ENCODE measurements at regions not wholly inside any gene's neighbourhood (a gene's known extent, or its start where the extent isn't known, plus 50 kb on each side); places are given as distances from the start of the nearest gene placed in this dataset.

DNA sequence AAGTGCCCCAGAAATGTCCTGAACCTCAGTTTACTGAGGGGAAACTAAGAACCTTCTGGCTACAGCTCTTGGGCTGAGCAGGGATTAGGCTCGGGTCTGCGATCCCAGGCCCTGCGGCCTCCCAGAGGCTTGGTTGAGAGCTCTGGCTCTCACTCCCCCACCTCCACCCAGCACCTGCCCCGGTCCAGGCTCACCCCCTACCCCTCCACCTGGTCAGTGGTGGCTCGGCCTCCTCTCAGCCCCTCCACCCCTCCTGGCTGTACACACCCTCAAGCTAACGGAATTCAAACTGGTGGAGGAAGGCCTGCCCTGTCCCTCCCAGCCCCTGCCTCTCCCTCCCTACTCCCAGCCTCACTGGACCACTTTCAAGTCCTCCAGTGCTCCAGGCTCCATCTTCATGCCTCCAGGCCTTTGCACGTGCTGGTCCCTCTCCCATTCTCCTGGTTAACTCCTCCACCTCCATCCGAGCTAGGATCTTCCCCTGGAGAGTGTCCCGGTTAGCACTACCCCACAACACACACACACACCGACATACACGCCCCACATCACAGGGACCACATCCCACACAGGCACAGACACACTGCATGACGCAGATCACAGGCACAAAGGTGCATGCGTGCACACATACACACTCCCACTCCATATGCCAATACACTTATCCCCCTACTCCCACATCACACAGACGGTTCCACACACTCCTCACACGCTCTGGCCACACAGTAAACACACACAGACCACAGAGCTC, 130.9 kb downstream of the C9orf50 start:
- DNase-seq (ENCODE audit: low read depth in 2 of 2) = no peak

- DNase-seq (ENCODE audit: low read depth in 2 of 2) = no peak
Measured at GRCh38 chr9:129487658-129488483, 133.0 kb downstream of the C9orf50 start.

DNA sequence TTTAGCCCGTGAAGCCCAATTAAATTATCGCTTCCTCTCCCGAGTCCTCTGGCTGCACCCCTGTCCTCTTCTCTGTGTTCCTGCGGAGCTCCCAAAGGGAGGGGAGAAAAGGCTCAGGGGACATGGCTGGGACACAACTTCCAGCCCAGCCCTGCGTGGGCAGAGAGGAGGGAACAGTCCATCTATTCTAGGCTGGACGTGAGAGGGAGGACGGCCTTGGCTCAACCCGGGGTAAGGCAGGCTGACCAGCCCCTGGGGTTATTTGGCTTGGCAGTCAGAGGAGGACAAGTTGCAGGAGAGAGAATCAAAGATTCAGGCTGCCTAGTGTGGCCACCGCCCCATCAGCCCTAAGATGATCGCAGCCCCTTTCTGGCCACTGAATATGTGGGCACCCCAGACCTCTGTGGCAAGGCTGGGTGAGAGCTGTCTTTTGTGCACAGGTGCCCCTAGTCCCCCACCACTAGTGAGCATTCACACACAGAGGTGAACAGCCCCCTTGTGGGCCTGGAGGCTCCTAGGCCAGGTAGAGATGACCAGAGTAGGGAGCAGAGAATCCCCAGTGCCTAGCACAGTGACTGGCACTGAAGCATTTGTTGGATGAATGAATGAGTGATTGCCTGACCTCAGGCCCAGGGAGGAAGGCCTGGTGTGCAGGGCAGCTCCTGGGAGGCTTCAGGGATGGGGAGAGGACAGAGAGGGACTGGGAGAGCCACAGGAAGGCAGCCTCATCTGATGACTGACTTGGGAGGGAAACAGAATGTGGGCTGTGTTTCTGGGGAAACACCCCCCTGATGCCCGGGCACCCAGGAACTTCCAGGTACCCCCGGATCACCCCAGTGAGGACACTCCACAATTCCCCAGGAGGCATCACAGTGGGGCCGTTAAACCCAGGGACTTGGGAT, 133.9 kb downstream of the C9orf50 start:
- DNase-seq (ENCODE audit: low read depth in 2 of 2) = no peak

- DNase-seq (ENCODE audit: low read depth in 2 of 2) = no peak
Measured at GRCh38 chr9:129485145-129485774, 135.6 kb downstream of the C9orf50 start.

GRCh38 chr9:129484352-129485000, 136.4 kb downstream of the C9orf50 start:
- no peak for DNase-seq (ENCODE audit: low read depth in 2 of 2)

GRCh38 chr9:129483415-129484351, 137.2 kb downstream of the C9orf50 start:
- DNase-seq (ENCODE audit: low read depth in 2 of 2) = peak; percentile 83 to 88

GRCh38 chr9:129482521-129483414, 138.1 kb downstream of the C9orf50 start:
- peak; percentile 91 to 93 for DNase-seq (ENCODE audit: low read depth in 2 of 2)

GRCh38 chr9:129481810-129482511, 138.9 kb downstream of the C9orf50 start:
- DNase-seq (ENCODE audit: low read depth in 2 of 2) = no peak

GRCh38 chr9:129481424-129481809, 139.5 kb downstream of the C9orf50 start:
- DNase-seq (ENCODE audit: low read depth in 2 of 2) = no peak

DNA sequence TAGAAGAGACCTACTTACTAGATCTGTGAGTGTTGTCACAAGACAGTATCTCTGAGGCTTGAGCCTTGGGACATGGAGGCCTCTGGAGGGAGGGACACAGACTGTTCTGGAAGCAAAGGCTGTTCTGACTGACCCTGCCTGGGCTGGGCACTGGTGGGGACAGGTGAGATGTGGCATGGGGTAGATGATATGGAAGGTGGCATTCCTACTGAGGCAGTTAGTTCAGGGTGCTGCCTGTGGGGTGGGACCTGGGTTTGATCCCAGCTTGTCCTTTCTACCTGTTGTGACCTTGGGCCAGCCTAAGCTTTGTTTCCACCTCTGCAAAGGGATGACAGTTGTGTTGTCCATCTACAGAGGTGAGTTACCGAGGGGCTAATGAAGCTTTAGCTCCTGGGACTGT, 140.2 kb downstream of the C9orf50 start:
- DNase-seq (ENCODE audit: low read depth in 2 of 2) = no peak

GRCh38 chr9:129480227-129480626, 140.7 kb downstream of the C9orf50 start:
- DNase-seq (ENCODE audit: low read depth in 2 of 2) = no peak

GRCh38 chr9:129479631-129480011, 141.3 kb downstream of the C9orf50 start:
- DNase-seq (ENCODE audit: low read depth in 2 of 2) = no peak

DNA sequence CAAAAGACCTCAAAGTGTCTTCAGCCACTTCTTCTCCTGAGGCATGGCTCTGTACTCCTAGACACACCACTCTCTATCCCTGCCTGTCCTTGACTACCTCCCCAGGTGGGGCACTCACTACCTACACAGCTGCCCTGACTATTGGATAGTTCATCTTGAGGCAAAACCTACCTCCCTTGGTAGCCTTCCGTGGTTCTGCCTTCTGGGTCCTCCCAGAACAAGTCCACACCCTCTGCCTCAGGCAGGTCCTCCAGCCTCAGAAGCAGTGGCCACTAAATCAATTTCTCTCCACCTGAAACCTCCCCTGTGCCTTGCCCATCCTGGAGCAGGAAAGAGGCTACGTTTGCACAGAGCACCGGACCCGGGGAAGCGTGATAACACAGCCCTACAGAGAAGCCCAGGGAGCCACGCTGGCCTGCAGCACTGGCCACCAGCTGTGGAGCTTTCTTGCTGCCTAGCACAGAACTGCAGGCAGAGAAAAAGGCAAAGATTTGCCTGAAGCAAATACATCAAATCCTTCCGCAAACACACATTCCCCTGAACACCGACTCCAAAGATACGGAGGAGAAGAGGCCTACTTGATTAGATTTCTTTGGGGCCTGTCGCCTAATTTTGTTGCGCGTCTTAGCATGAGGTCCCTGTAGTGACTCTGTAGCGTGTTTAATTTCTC, 141.8 kb downstream of the C9orf50 start:
- DNase-seq (ENCODE audit: low read depth in 2 of 2) = no peak

- DNase-seq (ENCODE audit: low read depth in 2 of 2) = no peak
Measured at GRCh38 chr9:129478461-129478860, 142.4 kb downstream of the C9orf50 start.

GRCh38 chr9:129476821-129477611, 143.9 kb downstream of the C9orf50 start:
- DNase-seq (ENCODE audit: low read depth in 2 of 2) = no peak

DNA sequence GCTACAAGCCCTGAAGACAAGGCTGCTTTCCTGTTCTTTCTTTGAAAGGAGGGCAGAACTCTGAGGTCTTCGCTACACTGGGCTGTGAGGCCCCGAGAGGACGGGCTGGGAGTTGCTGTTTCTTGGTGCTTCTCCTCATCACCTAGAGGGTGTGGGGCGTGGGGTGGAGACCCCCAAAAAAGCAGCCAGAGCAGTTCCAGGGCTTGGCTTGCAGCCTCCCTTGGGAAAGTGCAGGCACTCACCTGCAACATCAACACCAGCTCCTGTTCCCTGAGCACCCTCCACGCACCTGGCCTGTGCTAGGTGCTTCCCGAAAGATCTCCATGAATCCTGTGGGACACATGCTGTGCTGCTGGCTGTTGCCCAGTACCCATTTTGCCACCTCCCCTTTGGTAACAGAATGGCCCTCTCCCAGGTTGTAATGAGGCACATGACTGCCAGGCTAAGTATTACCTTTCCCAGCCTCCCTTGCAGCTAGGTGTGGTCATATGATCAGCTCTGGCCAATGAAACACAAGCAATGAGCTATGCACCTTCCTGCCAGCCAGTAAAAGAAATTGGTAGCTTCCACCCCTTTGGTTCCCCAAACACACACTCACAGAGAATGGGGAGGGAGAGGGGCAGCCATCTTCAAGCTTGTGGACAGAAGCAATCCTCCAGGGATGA, 146.0 kb downstream of the C9orf50 start:
- no peak for DNase-seq (ENCODE audit: low read depth in 2 of 2)
